GM19025 (cell line): ENCODE measurements at regions not wholly inside any gene's neighbourhood (a gene's known extent, or its start where the extent isn't known, plus 50 kb on each side); places are given as distances from the start of the nearest gene placed in this dataset.

Experiments used
- ATAC-seq: cut with Tn5 transposase; IDR thresholded peaks from one replicate; pipeline ENCODE4 v1.9.1; 2021; ENCODE audit warnings: mild to moderate bottlenecking, low read depth, moderate library complexity; ENCODE audit not compliant: unreplicated experiment

GRCh38 chr4:60241866-60242265 lies 958.3 kb upstream of the ADGRL3 start:
- ATAC-seq = no peak

- no peak for ATAC-seq
Measured at GRCh38 chr4:60249784-60250183, 950.3 kb upstream of the ADGRL3 start.

- ATAC-seq = no peak
Measured at GRCh38 chr4:60250657-60251056, 949.5 kb upstream of the ADGRL3 start.

GRCh38 chr4:60259781-60260180 lies 940.3 kb upstream of the ADGRL3 start:
- no peak for ATAC-seq

GRCh38 chr4:60266505-60266904 lies 933.6 kb upstream of the ADGRL3 start:
- no peak for ATAC-seq

- ATAC-seq = no peak
Measured at GRCh38 chr4:60296386-60296785, 903.7 kb upstream of the ADGRL3 start.

GRCh38 chr4:60313611-60314178 lies 886.4 kb upstream of the ADGRL3 start:
- ATAC-seq = no peak

GRCh38 chr4:60314416-60314815 lies 885.7 kb upstream of the ADGRL3 start:
- no peak for ATAC-seq

- no peak for ATAC-seq
Measured at GRCh38 chr4:60315586-60315985, 884.5 kb upstream of the ADGRL3 start.

- no peak for ATAC-seq
Measured at GRCh38 chr4:60326735-60327134, 873.4 kb upstream of the ADGRL3 start.

- ATAC-seq = no peak
Measured at GRCh38 chr4:60327651-60328050, 872.5 kb upstream of the ADGRL3 start.

- ATAC-seq = no peak
Measured at GRCh38 chr4:60344908-60345307, 855.2 kb upstream of the ADGRL3 start.

GRCh38 chr4:60345392-60345791 lies 854.7 kb upstream of the ADGRL3 start:
- ATAC-seq = no peak

GRCh38 chr4:60359746-60360367 lies 840.3 kb upstream of the ADGRL3 start:
- no peak for ATAC-seq

GRCh38 chr4:60365176-60365575 lies 835.0 kb upstream of the ADGRL3 start:
- no peak for ATAC-seq

- no peak for ATAC-seq
Measured at GRCh38 chr4:60366661-60367060, 833.5 kb upstream of the ADGRL3 start.

GRCh38 chr4:60368986-60369385 lies 831.1 kb upstream of the ADGRL3 start:
- no peak for ATAC-seq

GRCh38 chr4:60378010-60378409 lies 822.1 kb upstream of the ADGRL3 start:
- no peak for ATAC-seq

- ATAC-seq = no peak
Measured at GRCh38 chr4:60384516-60384915, 815.6 kb upstream of the ADGRL3 start.

- ATAC-seq = no peak
Measured at GRCh38 chr4:60389633-60390032, 810.5 kb upstream of the ADGRL3 start.

GRCh38 chr4:60396341-60397049 lies 803.6 kb upstream of the ADGRL3 start:
- ATAC-seq = no peak

GRCh38 chr4:60400593-60400992 lies 799.5 kb upstream of the ADGRL3 start:
- no peak for ATAC-seq
